Transverse colon (tissue), 4 donors: ENCODE measurements at regions not wholly inside any gene's neighbourhood (a gene's known extent, or its start where the extent isn't known, plus 50 kb on each side); places are given as distances from the start of the nearest gene placed in this dataset.

Experiments used
- DNase-seq: peaks from one replicate; pipeline ENCODE4 v3.0.0-alpha.2; 2019
- H3K27ac ChIP-seq, 4 donors: fragments of 200-600 bp; sonication (generic); 2 replicates each; pipeline ENCODE4 v1.5.1; 2016 to 2018; ENCODE audit warnings: inconsistent platforms in 4 of 4
- H3K27me3 ChIP-seq: fragments of 200-600 bp; sonication (generic); 2 replicates; pipeline ENCODE4 v1.5.1; 2017; ENCODE audit warnings: inconsistent platforms
- H3K36me3 ChIP-seq, 4 donors: fragments of 200-600 bp; sonication (generic); 2 replicates each; pipeline ENCODE4 v1.5.1; 2017 to 2019; ENCODE audit warnings: inconsistent platforms in 4 of 4
- H3K4me1 ChIP-seq, 4 donors: fragments of 200-600 bp; sonication (generic); 2 replicates each; pipeline ENCODE4 v1.5.1; 2017 to 2020; ENCODE audit warnings: inconsistent platforms in 4 of 4
- H3K4me3 ChIP-seq, 4 donors: fragments of 200-600 bp; sonication (generic); 1 replicate in 1 of 4; 2 replicates in 3 of 4; pipeline versions ENCODE4 v1.5.1 to v1.6.1; 2017 to 2019; ENCODE audit warnings: inconsistent platforms in 4 of 4
- H3K9me3 ChIP-seq, 2 donors: fragments of 200-600 bp; sonication (generic); 2 replicates each; pipeline ENCODE4 v1.5.1; 2017 to 2019; ENCODE audit warnings: inconsistent platforms in 2 of 2
- EP300 ChIP-seq: sonication (generic); formaldehyde crosslinking; IDR thresholded peaks from one replicate; pipeline ENCODE4 v1.6.1; 2017; ENCODE audit warnings: antibody characterized with exemption, low read depth
- POLR2A ChIP-seq: fragments of 450-650 bp; IDR thresholded peaks from one replicate; pipeline ENCODE4 v1.6.1; 2016; ENCODE audit warnings: antibody characterized with exemption, mild to moderate bottlenecking, moderate library complexity
- POLR2AphosphoS5 ChIP-seq, 3 donors: sonication (generic); formaldehyde crosslinking; IDR thresholded peaks; one replicate each; pipeline ENCODE4 v1.6.1; 2016; ENCODE audit warnings: antibody characterized with exemption in 3 of 3
- WGBS, 2 donors: methylation state at CpG; one replicate each; pipeline ENCODE4 v1.1.5; 2018; ENCODE audit warnings: low coverage in 1 of 2; 5-methylcytosine and 5-hydroxymethylcytosine counted together
- in situ Hi-C, 4 donors: fragments of 200-750 bp; cut with MboI; loops; one replicate each; pipeline versions ENCODE4 v1.15.0 to v1.15.1; 2017; ENCODE audit warnings: low sequenced_read_pairs in 3 of 4, low pct_ligation_motif_present in 1 of 4, low pct_unique_long_range_greater_than_20kb in 1 of 4
- intact Hi-C: fragments of 100-400 bp; cut with DNase I; formaldehyde crosslinking; loops from one replicate; pipeline ENCODE4 v1.15.1; 2023; ENCODE audit warnings: low total_unique reads
- TF ChIP-seq, protein P1 (sequence below), 5 experiments: fragments of 200-600 bp in 3 of 5; fragments of 450-650 bp in 2 of 5; sonication (generic) in 3 of 5; IDR thresholded peaks; 1 replicate in 2 of 5; 2 replicates in 3 of 5; pipeline ENCODE4 v1.5.1; 2016 to 2017; ENCODE audit warnings: antibody characterized with exemption in 5 of 5, inconsistent platforms in 3 of 5, mild to moderate bottlenecking in 2 of 5, moderate library complexity in 1 of 5

DNA sequence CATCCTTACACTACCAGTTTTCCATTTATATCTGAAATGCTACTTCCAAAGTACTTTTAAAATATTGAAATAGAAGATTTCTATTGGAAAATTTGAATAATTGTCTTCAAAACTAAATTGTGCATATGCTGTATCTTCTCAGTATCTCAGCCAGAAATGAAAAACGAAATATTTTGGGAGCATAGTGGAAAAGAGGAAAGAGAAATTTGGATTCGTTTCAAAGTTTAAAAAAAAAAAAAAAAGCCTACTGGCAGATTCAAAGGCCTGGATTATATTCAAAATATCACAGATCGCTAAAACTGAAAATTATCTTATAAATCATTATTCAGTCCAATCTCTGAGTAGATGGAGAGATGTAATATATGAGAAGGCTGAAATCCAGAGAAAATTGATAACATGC, 440.7 kb downstream of the TAF11L14 start:
- H3K27me3 ChIP-seq, result no peaks in the 10 kb centered on the region
- no peak for DNase-seq
- H3K27ac ChIP-seq, result no peak overlapping the region
- no peaks in the 10 kb centered on the region for H3K36me3 ChIP-seq
- H3K4me3 ChIP-seq, result no peak overlapping the region
- H3K4me1 ChIP-seq, result no peaks in the 10 kb centered on the region
- in situ Hi-C loops (no loop called here), intact Hi-C loops (no loop called here)
- no peak for TF ChIP-seq POLR2A
- no peak for TF ChIP-seq POLR2AphosphoS5 (IDR thresholded peaks at IDR 0.05)
- TF ChIP-seq EP300, result no peak
- 27 to 69% methylated on average over 2 to 3 of the region's 3 CpGs for WGBS, 2 donors
- H3K9me3 ChIP-seq, result no peaks in the 10 kb centered on the region

DNA sequence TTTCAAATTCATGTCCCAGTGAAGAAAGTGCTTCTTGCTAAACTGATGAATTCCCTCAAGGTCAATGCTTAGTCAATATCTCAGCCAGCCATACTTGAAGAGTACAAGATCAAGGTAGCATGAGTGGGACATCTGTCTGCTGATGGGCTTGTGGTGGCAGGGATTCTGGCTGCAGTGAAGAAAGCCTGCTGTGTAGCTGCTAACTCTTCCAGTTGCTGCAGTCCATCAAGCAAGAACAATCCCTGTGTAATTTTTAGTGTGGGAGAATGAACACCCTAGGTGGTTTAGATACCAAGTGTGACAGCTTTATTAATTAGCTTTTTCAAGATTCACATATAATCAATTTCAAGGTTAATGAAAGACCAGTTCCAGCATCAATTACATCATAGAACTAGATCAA, 443.9 kb downstream of the TAF11L14 start:
- no peak for TF ChIP-seq EP300
- TF ChIP-seq, protein P1, sequence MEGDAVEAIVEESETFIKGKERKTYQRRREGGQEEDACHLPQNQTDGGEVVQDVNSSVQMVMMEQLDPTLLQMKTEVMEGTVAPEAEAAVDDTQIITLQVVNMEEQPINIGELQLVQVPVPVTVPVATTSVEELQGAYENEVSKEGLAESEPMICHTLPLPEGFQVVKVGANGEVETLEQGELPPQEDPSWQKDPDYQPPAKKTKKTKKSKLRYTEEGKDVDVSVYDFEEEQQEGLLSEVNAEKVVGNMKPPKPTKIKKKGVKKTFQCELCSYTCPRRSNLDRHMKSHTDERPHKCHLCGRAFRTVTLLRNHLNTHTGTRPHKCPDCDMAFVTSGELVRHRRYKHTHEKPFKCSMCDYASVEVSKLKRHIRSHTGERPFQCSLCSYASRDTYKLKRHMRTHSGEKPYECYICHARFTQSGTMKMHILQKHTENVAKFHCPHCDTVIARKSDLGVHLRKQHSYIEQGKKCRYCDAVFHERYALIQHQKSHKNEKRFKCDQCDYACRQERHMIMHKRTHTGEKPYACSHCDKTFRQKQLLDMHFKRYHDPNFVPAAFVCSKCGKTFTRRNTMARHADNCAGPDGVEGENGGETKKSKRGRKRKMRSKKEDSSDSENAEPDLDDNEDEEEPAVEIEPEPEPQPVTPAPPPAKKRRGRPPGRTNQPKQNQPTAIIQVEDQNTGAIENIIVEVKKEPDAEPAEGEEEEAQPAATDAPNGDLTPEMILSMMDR (IDR thresholded peaks at IDR 0.05), result no peak
- no peak for TF ChIP-seq POLR2A
- TF ChIP-seq POLR2AphosphoS5 (IDR thresholded peaks at IDR 0.05), result no peak
- H3K36me3 ChIP-seq, result no peaks in the 10 kb centered on the region
- no peaks in the 10 kb centered on the region for H3K27me3 ChIP-seq
- in situ Hi-C loops, result no loop called here
- no peak overlapping the region for H3K4me3 ChIP-seq
- H3K9me3 ChIP-seq, result no peaks in the 10 kb centered on the region
- intact Hi-C loops, result no loop called here
- H3K27ac ChIP-seq, result no peak overlapping the region
- H3K4me1 ChIP-seq, result no peaks in the 10 kb centered on the region
- DNase-seq, result no peak

DNA sequence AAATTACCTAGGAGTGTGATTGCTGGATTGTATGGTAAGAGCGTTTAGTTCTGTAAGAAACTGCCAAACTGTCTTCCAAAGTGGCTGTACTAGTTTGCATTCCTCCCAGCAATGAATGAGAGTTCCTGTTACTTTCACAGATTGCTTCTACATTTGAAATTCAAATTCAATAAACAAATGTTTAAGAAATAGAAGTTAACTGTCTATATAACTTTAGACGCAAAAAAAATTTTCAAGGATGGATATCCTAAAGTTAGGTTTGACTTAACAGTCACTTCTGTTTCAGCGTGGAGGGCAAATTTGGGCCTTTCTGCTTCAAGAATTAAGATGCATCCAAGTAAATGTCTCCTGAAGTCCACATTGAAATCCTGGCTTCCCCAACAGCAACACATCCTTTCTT, 445.6 kb downstream of the TAF11L14 start:
- H3K4me1 ChIP-seq, result no peaks in the 10 kb centered on the region
- no peaks in the 10 kb centered on the region for H3K27me3 ChIP-seq
- H3K27ac ChIP-seq, result no peak overlapping the region
- WGBS, 2 donors, result 81 to 84% methylated on average over 3 of the region's 3 CpGs
- H3K36me3 ChIP-seq, result no peaks in the 10 kb centered on the region
- TF ChIP-seq POLR2A (no peak), POLR2AphosphoS5 (IDR thresholded peaks at IDR 0.05) (no peak), EP300 (no peak)
- TF ChIP-seq, protein P1 (IDR thresholded peaks at IDR 0.05), result no peak
- in situ Hi-C loops, result no loop called here
- intact Hi-C loops, result no loop called here
- no peak overlapping the region for H3K4me3 ChIP-seq
- DNase-seq, result no peak
- H3K9me3 ChIP-seq, result no peaks in the 10 kb centered on the region

DNA sequence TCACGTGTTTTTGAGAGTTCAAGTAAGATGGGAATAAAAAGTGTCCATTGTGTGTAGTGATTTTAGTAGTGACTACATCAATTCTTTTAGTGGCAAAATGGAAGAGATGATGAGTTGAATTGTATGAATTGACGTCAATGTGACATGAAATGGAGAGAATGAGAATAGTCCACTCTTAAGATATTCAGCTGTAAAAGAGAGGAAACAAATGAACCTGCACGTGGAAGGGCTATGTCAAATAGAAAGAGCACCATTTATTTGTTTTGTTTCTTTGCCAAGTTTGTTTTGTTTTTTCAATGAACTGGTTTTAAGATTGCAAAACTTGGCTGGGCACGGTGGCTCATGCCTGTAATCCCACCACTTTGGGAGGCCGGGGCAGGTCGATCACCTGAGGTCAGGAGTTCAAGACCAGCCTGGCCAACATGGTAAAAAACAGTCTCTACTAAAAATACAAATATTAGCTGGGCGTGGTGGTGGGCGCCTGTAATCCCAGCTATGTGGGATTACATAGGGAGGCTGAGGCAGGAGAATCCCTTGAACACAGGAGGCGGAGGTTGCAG, 453.8 kb downstream of the TAF11L14 start:
- no peaks in the 10 kb centered on the region for H3K9me3 ChIP-seq
- no peaks in the 10 kb centered on the region for H3K4me1 ChIP-seq
- no peaks in the 10 kb centered on the region for H3K27me3 ChIP-seq
- no peak overlapping the region for H3K27ac ChIP-seq
- H3K36me3 ChIP-seq, result no peaks in the 10 kb centered on the region
- intact Hi-C loops (no loop called here), in situ Hi-C loops (no loop called here)
- no peak overlapping the region for H3K4me3 ChIP-seq
- DNase-seq, result no peak
- TF ChIP-seq POLR2AphosphoS5 (IDR thresholded peaks at IDR 0.05) (no peak), POLR2A (no peak), EP300 (no peak)
- WGBS, 2 donors, result 62 to 71% methylated on average over 6 to 9 of the region's 9 CpGs

DNA sequence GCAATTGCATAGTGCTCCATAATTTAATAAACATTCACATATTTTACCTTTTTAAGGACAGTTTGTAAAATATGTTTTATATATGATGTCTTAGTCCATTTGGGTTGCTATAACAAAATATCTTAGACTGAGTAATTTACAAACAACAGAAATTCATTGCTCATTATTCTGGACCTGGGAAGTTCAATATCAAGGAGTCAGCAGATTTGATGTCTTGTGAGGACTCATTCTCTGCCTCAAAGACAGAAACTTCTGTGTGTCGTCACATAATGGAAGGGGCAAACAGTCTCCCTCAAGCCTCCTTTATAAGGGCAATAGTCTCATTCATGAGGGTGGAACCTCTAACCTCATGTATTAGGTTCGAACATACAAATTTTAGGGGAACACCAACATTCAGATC, 455.9 kb downstream of the TAF11L14 start:
- in situ Hi-C loops (no loop called here), intact Hi-C loops (no loop called here)
- WGBS, 2 donors, result 77 to 79% methylated on average over 1 to 2 of the region's 2 CpGs
- no peak for DNase-seq
- Histone ChIP-seq H3K4me3 (no peak overlapping the region), H3K36me3 (no peaks in the 10 kb centered on the region), H3K9me3 (no peaks in the 10 kb centered on the region), H3K27me3 (no peaks in the 10 kb centered on the region), H3K27ac (no peak overlapping the region), H3K4me1 (no peaks in the 10 kb centered on the region)
- TF ChIP-seq, protein P1 (IDR thresholded peaks at IDR 0.05), result no peak
- no peak for TF ChIP-seq POLR2AphosphoS5 (IDR thresholded peaks at IDR 0.05)
- TF ChIP-seq EP300, result no peak
- TF ChIP-seq POLR2A, result no peak
